ENCODE measurements at regions not wholly inside any gene's neighbourhood (a gene's known extent, or its start where the extent isn't known, plus 50 kb on each side); places are given as distances from the start of the nearest gene placed in this dataset.

GRCh38 chr1:239608469-239608868, 222.1 kb downstream of the CHRM3 start:
- Histone ChIP-seq H2BK20ac (ENCODE audit: low read length) (no peak overlapping the region), H3K4me1 (replicated peaks in 1 of 4; ENCODE audit: control insufficient read depth in 3 of 4, insufficient read depth in 4 of 4, low read length in 3 of 4) (no peaks in the 10 kb centered on the region), H3K79me2 (ENCODE audit: control insufficient read depth in 1 of 2, insufficient read depth in 2 of 2, low read length in 2 of 2) (no peaks in the 10 kb centered on the region), H3K14ac (ENCODE audit: insufficient read length) (no peak overlapping the region), H2AK5ac (ENCODE audit: low read depth, low read length) (no peak overlapping the region), H4K20me1 (replicated peaks in 1 of 2; ENCODE audit: control insufficient read depth in 1 of 2, insufficient read depth in 2 of 2, low read length in 2 of 2) (no peaks in the 10 kb centered on the region), H2BK15ac (ENCODE audit: low read length) (no peak overlapping the region), H4K5ac (ENCODE audit: insufficient read length, low read depth, low read length) (no peak overlapping the region), H3K18ac (ENCODE audit: extremely low read depth, low read length) (no peak overlapping the region), H4K8ac (ENCODE audit: extremely low read depth, insufficient read depth, low read length) (no peak overlapping the region), H3K9me3 (ENCODE audit: insufficient read depth in 2 of 2, low read depth in 1 of 2, low read length in 1 of 2) (no peaks in the 10 kb centered on the region), H3K36me3 (ENCODE audit: control insufficient read depth in 2 of 4, insufficient read depth in 4 of 4, low read length in 3 of 4) (no peaks in the 10 kb centered on the region), H3K4me3 (ENCODE audit: extremely low read depth in 1 of 4, insufficient read depth in 2 of 4, low read depth in 3 of 4, low read length in 4 of 4) (no peak overlapping the region), H2BK5ac (ENCODE audit: low read depth, low read length) (no peak overlapping the region), H3K27ac (ENCODE audit: low read depth, low read length) (no peak overlapping the region), H2BK120ac (replicated peaks; ENCODE audit: low read depth, low read length) (no peak overlapping the region), H3K27me3 (replicated peaks in 1 of 4; ENCODE audit: control insufficient read depth in 3 of 4, extremely low read depth in 1 of 4, insufficient read depth in 3 of 4, low read length in 3 of 4) (no peaks in the 10 kb centered on the region), H3K23me2 (ENCODE audit: low read depth, low read length) (no peaks in the 10 kb centered on the region), H2AFZ (ENCODE audit: low read length) (no peak overlapping the region), H4K91ac (replicated peaks; ENCODE audit: insufficient read length, low read length) (no peak overlapping the region), H3K4me2 (ENCODE audit: insufficient read depth in 1 of 2, low read depth in 2 of 2, low read length in 2 of 2) (no peak overlapping the region), H3K9ac (replicated peaks in 1 of 4; ENCODE audit: extremely low read depth in 1 of 4, low read depth in 3 of 4, low read length in 3 of 4) (no peak overlapping the region), H3K79me1 (ENCODE audit: low read depth, low read length) (no peaks in the 10 kb centered on the region), H3K23ac (ENCODE audit: insufficient read length) (no peak overlapping the region), H3K4ac (replicated peaks; ENCODE audit: insufficient read length, low read depth, low read length) (no peak overlapping the region), H2BK12ac (ENCODE audit: low read depth, low read length) (no peak overlapping the region), H3K56ac (replicated peaks; ENCODE audit: insufficient read length, low read depth, low read length) (no peak overlapping the region)
- ChIA-PET CTCF (ENCODE audit: partially characterized antibody) (no interaction called here), POLR2A (ENCODE audit: partially characterized antibody) (no interaction called here)
- DNase-seq (ENCODE audit: low read depth in 1 of 2, low spot score in 2 of 2) (no peak), FAIRE-seq (no peak)
- WGBS, 2 experiments (ENCODE audit: extremely low coverage in 1 of 2, insufficient coverage in 1 of 2, insufficient read length in 1 of 2, insufficient replicate concordance in 2 of 2, low coverage in 1 of 2, low lambda C conversion rate in 2 of 2, missing lambda C conversion rate in 1 of 2), result 87% methylated on average over 6 of the region's 6 CpGs; no CpG with 5 or more reads in 1 of the 2 experiments
- TF ChIP-seq MAFK (IDR thresholded peaks at IDR 0.05; ENCODE audit: low read depth, low read length) (no peak), KDM4A (IDR thresholded peaks at IDR 0.05; ENCODE audit: low read depth, low read length, severe bottlenecking) (no peak), ZNF274 (IDR thresholded peaks at IDR 0.05; ENCODE audit: borderline replicate concordance, extremely low read depth, low read length) (no peak)

Measured in H1 (cell line).